T1000 (cell line): ENCODE measurements at regions not wholly inside any gene's neighbourhood (a gene's known extent, or its start where the extent isn't known, plus 50 kb on each side); places are given as distances from the start of the nearest gene placed in this dataset.
"Not testable (repeated sequence)": the region's sequence is repeated elsewhere in the genome, so short reads cannot be mapped to it uniquely, and the experiment has no call there.

ENCODE experiments used
- DNase-seq: peaks from one replicate; lab custom pipeline; 2025; ENCODE audit warnings: mixed read lengths; lab: John Stamatoyannopoulos, UW

DNA sequence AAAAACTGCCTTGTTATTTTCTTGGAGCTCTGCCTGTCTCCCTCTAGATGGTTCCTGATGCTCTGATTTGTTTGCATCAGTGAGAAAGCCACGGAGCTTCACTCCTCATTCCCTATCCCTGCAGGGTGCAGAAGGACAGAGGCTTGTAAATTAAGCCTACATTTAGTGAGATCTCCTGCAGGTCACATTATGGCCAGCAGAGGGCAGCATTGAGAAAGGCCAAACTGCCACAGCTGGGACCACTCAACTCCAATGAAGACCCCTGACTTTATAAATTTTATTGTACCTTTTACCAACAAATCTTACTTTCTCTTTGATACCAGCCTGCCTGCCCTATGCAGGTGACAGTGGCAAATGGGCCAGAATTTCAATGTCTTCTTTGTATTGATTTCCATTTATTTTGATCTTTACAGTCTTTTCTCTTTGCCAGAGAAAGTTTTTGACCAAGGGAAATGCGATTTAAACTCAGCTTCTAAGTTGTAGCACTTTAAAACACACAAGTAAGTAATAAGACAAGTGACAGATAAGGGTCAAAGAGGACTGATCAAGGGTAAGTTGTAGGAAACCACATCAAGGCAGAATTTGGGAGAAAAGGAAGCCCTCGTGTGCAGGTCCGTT, 1029.1 kb upstream of the KLHL29 start:
- DNase-seq, result peak; percentile 9

GRCh38 chr2:22359071-22359672, 1025.8 kb upstream of the KLHL29 start:
- DNase-seq, result no peak

DNA sequence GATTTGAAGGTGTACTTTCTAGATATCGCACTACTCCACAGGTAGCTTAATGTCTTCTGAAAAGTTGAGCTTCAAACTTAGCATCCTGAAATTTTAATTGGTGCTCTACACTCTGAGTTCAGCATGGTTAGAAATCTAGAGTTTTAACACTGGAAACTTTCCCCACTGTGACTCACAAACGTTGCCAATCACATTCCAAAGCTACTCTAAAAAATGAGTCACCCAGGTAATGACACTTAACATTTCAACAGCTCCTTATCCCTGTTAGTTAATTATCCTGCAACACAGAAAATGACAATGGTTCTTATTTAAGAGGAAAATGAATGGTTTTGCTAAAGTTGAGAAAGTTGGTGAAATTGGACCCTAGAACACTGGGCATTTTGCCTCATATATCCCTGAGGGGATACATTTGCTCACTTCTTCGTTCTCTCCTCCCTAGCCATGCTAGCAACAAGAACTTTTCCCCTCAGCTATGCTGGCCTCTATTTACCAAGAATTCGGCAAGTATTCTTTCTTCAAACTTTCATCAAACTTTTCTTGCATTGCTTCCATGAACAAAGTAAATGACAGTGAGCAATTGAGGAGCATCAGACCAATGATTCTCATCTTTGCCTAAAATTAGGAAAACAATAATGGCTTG, 1024.1 kb upstream of the KLHL29 start:
- DNase-seq, result no peak

GRCh38 chr2:22361571-22361970, 1023.4 kb upstream of the KLHL29 start:
- no peak for DNase-seq

- DNase-seq, result no peak
Observed at GRCh38 chr2:22375096-22375495, 1009.9 kb upstream of the KLHL29 start.

DNA sequence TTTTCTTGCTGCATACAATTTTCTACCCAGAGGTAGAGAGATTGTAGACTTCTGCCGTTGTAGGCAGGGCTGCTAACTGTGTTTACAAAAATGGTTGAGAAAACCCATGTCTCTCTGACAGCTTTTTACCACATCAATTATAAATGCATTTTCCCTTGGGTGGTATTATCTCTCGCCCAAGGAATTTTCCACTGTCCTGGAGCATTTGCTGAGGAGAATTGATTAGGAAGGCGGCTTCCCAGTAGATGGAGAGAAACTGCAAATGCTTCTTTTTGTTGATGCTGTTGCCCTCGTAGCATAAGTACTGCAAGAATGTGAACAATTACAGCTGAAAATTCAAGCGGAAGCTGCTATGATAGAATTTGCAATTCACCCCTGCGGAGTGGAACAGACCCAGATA, 1007.7 kb upstream of the KLHL29 start:
- no peak for DNase-seq

DNA sequence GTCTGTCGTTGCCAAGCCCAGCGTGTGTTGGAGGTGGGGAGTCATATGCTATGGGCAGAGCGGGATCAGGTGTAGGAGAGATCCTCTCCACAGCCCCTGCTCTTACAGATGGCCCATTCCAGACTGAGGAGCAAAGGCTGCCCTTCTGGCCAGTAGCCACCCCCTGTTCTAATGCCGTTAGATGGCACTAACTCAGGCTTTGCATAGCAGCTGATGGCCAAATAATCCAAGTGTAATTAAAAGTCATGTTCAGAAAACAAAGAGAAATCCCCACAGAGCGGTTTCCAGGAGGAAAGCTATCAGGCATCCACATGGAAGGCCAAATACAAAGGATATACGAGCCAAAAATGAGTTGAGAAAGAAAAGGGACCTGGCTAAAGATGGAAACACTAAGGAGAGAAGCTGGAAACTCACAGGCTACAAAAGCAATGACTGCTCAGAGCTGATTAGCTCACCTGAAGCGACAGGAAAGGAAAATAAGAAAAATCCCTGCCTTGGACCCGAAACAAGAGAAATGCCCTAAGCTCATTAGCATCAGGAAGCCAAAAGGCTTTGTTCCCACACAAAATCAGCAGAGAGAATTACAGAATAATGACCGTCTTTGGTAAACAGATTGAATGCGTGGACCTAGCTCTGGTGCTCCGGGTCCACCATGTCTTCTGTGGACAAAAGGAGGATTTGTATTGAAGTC, 1002.4 kb upstream of the KLHL29 start:
- DNase-seq, result no peak

GRCh38 chr2:22397847-22398246, 987.1 kb upstream of the KLHL29 start:
- no peak for DNase-seq

DNA sequence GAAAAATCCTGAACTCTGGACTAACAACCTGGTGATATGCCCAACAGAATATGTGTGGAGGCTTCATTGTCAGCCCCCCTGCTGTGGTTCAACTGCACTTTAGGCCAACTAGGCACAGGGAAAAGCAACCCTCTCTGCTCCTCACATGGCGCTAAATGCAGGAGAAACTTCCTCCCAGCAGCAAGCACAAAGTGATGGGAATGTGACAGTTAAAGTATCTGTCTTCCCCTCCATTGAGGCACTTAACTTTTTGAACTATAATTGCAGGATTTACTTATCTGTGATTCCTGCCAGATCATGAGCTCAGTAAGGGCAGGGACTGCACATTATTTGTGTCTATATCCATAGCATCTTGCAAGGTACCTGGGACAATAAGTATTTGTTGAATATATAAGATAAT, 981.2 kb upstream of the KLHL29 start:
- no peak for DNase-seq

DNA sequence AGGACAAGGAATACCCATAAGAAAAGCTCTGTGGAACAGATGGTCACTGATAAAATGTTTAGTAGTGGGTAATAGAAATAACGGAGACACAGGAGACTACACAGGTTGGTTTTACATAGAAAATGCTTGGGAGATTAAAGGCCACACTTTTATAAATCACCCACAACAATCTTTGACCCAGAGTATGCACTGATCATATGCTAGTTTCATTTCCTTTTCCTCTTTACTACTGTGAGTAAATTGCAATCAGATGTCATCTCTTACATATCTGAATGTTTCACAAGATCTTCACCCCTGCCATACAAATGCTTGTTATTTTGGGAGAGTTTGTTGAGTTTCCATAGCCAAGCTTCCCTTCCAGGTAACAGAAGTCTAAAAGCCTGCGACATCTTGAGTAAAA, 978.4 kb upstream of the KLHL29 start:
- DNase-seq, result no peak

- no peak for DNase-seq
Observed at GRCh38 chr2:22420076-22420475, 964.9 kb upstream of the KLHL29 start.

DNA sequence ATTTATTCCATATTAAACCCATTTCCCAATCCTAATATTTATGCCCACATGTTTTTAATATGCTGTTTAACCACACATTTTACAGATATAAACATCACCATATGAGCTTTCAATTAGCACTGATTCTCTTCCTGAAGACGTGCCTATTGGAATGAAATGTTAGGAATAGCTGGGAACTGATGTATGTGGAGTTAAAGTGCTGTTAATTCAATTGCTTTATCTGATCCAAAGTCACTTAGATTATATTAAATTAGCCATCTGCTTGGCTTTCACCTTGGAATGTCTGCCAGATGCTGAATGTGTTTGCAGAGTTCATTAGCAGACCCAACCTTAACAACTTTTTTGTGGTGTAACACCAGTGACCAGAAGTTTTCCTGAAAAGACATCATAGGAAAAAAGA, 942.9 kb upstream of the KLHL29 start:
- no peak for DNase-seq

DNA sequence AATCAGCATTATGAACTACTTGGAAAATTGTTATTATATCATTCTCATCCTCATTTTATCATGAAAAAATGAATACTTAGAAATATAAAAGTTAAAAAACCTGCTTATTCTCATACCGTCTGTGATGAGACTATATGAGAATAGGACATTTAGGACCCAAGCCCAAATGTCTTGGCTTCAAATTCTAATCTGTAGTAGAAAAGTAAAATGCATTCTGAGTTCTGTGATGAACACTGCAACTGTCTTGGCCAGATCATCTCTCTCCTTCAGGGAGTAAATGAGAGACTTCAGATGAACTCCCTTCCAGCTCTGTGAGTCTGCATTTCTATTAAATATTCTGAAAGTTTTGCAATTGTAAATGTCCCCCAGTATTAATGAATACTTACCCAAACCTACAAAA, 940.7 kb upstream of the KLHL29 start:
- DNase-seq, result no peak

DNA sequence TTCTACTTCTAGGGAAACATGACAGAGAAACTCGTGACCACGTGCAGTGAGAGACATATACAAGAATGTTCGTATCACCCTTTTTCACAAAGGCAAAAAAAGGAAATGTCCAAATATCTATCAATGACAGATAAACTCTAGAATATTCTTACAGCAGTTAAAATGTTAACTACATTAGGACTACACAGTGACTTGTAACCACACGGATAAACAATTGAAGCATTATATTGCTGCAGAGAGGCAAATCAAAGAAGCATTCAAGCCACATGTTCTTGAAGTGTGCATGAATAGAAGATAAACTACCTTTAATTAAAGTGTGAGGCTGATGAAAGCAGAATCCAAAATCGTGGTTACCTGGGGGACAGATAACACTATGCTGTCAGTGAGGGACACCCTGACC, 935.3 kb upstream of the KLHL29 start:
- DNase-seq, result no peak

DNA sequence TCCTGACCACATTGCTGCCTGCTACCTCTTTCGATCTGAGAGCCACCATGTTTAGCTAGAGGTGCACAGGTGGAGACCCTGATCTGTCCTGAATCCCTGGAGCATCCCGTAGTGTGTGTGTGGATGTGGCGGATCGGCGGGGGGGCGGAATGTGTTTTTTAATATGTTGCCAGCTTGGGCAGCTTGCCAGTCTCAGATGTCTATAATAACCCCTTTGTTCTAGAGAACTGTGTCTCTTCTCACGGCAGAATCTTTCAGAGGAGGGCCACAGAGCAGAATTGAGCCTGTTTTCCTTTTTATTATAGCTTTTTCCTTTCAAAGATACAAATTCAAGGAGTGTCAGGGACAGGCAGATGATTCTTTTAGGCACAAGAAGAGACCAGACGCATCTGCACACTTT, 934.1 kb upstream of the KLHL29 start:
- DNase-seq, result no peak

DNA sequence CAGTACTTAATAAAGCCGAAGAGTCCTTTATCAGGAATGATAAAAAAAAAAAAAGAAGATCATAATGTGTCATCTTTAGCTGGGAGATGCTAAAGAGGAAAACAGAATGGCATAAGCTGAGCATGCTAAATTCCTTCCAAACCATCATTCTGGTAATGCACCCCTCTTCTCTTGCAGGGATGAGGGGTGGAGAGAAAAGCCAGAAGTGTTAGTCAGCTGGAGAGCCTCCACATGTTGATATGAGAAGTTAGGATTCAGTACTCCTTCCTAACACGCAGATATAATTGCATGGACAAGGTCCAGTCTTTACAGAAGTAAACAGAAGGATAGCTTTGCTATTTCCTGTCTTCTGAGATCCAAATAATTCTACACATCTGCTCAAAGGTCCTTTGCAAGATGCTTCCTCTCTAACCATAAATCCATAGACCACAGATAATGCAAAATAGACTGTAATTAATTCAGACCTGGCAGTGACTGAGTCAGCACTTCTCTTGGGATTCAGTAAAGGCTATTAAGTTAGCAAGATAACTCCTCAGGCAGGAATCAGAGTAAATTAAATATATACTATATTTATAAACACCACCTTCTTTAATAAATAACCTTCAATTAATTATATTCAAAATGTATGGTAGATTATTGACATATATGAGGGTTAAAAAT, 930.0 kb upstream of the KLHL29 start:
- DNase-seq, result no peak

DNA sequence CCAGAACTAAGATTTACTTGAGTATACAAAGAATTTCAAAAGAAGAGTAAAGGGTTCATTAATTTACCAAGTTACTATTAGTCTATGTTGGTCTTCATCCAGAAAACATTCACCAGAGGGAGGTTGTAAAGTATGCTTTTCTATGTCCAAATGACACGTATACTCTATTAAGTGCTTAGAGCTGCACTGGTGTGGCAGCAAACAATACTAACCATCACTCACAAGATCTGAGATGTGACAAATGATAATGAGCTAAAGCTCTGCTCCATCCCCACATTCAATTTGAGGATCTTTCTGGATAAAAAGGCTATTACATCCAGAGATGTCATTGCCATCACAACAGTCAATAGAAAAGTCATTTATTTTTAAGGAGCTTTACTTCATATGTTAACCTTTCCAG, 926.5 kb upstream of the KLHL29 start:
- DNase-seq, result no peak

GRCh38 chr2:22475103-22475502, 909.9 kb upstream of the KLHL29 start:
- not testable (repeated sequence) for DNase-seq

- DNase-seq, result no peak
Observed at GRCh38 chr2:22478329-22478728, 906.6 kb upstream of the KLHL29 start.

- DNase-seq, result no peak
Observed at GRCh38 chr2:22481486-22482259, 903.3 kb upstream of the KLHL29 start.

GRCh38 chr2:22483036-22483435, 901.9 kb upstream of the KLHL29 start:
- no peak for DNase-seq

- no peak for DNase-seq
Observed at GRCh38 chr2:22485486-22485885, 899.5 kb upstream of the KLHL29 start.
